Gastroesophageal sphincter (tissue), 4 donors: ENCODE measurements at regions not wholly inside any gene's neighbourhood (a gene's known extent, or its start where the extent isn't known, plus 50 kb on each side); places are given as distances from the start of the nearest gene placed in this dataset.

ENCODE experiments used
- ATAC-seq: fragments of 150-250 bp; one replicate; pipeline ENCODE4 v1.9.1; 2016; ENCODE audit warnings: mild to moderate bottlenecking, moderate library complexity
- H3K27ac ChIP-seq, 4 donors: fragments of 200-600 bp; sonication (generic) in 3 of 4; 1 replicate in 3 of 4; 2 replicates in 1 of 4; pipeline ENCODE4 v1.5.1; 2016 to 2019
- H3K27me3 ChIP-seq: fragments of 200-600 bp; sonication (generic); one replicate; pipeline ENCODE4 v1.5.1; 2019
- H3K36me3 ChIP-seq, 2 donors: fragments of 200-600 bp; sonication (generic); one replicate each; pipeline ENCODE4 v1.5.1; 2019; ENCODE audit warnings: control low read depth in 1 of 2
- H3K4me1 ChIP-seq, 3 donors: fragments of 200-600 bp; sonication (generic); 1 replicate in 2 of 3; 2 replicates in 1 of 3; pipeline ENCODE4 v1.5.1; 2016 to 2019; ENCODE audit warnings: control low read depth in 2 of 3
- H3K4me3 ChIP-seq, 2 donors: fragments of 200-600 bp; sonication (generic); one replicate each; pipeline ENCODE4 v1.5.1; 2019; ENCODE audit warnings: mild to moderate bottlenecking in 1 of 2, moderate library complexity in 1 of 2
- H3K9me3 ChIP-seq, 3 donors: fragments of 200-600 bp; sonication (generic); one replicate each; pipeline ENCODE4 v1.5.1; 2017 to 2019; ENCODE audit warnings: control low read depth in 2 of 3
- CTCF ChIP-seq, 4 experiments: fragments of 200-600 bp in 2 of 4; fragments of 450-650 bp in 2 of 4; sonication (generic) in 1 of 4; IDR thresholded peaks; one replicate each; pipeline ENCODE4 v1.5.1; 2017 to 2019; ENCODE audit warnings: antibody characterized with exemption in 4 of 4, mild to moderate bottlenecking in 2 of 4, moderate library complexity in 2 of 4
- EP300 ChIP-seq: sonication (generic); formaldehyde crosslinking; IDR thresholded peaks from one replicate; pipeline ENCODE4 v1.6.1; 2017; ENCODE audit warnings: antibody characterized with exemption, mild to moderate bottlenecking
- POLR2A ChIP-seq, 2 donors: fragments of 450-650 bp; IDR thresholded peaks; one replicate each; pipeline ENCODE4 v1.6.1; 2017; ENCODE audit warnings: antibody characterized with exemption in 2 of 2, mild to moderate bottlenecking in 2 of 2, moderate library complexity in 1 of 2
- POLR2AphosphoS5 ChIP-seq: sonication (generic); formaldehyde crosslinking; IDR thresholded peaks from one replicate; pipeline ENCODE4 v1.6.1; 2017; ENCODE audit warnings: antibody characterized with exemption
- WGBS, 2 donors: methylation state at CpG; one replicate each; pipeline ENCODE4 v1.1.5; 2018; ENCODE audit warnings: low coverage in 1 of 2; 5-methylcytosine and 5-hydroxymethylcytosine counted together

DNA sequence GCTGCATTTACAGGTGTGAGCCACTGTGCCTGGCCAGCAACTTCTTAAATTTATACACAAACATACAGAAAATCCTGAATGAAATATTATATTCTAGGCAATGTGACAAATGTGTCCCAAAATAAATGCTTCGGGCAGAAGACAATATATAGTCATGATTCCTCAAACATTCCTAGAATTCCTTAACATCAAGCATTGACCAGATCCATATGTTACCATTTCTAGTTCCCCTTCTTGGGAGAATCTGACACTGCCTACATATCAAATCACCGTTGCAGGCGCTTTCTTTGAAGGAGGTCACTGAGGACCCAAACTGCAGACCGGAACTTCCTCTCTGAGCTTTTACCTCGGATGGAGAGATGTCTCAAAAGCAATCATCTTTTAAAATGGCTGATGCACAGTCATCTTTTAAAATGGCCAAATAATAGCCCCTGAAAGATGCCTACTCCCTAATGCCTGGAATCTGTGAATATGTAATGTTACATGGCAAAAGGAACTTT lies 323.5 kb downstream of the PHF14 start:
- Histone ChIP-seq H3K27ac (no peak overlapping the region), H3K36me3 (no peaks in the 10 kb centered on the region), H3K4me3 (no peak overlapping the region), H3K4me1 (no peaks in the 10 kb centered on the region), H3K27me3 (no peaks in the 10 kb centered on the region), H3K9me3 (peaks cover 0 to 2% (median 0%) of the 10 kb centered on the region in 3 donors)
- TF ChIP-seq EP300 = no peak
- TF ChIP-seq POLR2AphosphoS5 = no peak
- no peak for TF ChIP-seq CTCF (IDR thresholded peaks at IDR 0.05)
- no peak for TF ChIP-seq POLR2A (IDR thresholded peaks at IDR 0.05)
- 57 to 67% methylated on average over 3 to 5 of the region's 5 CpGs for WGBS, 2 donors
- ATAC-seq = no peak

- peaks cover 0 to 4% (median 0%) of the 10 kb centered on the region in 3 donors for H3K9me3 ChIP-seq
- no peaks in the 10 kb centered on the region for H3K36me3 ChIP-seq
- H3K27ac ChIP-seq = no peak overlapping the region
- no peaks in the 10 kb centered on the region for H3K4me1 ChIP-seq
- ATAC-seq = no peak
- no peaks in the 10 kb centered on the region for H3K27me3 ChIP-seq
- H3K4me3 ChIP-seq = no peak overlapping the region
- TF ChIP-seq POLR2AphosphoS5 = no peak
- TF ChIP-seq CTCF (IDR thresholded peaks at IDR 0.05) = no peak
- TF ChIP-seq POLR2A (IDR thresholded peaks at IDR 0.05) = no peak
- no peak for TF ChIP-seq EP300
Measured at GRCh38 chr7:11297764-11298163, 324.1 kb downstream of the PHF14 start.

DNA sequence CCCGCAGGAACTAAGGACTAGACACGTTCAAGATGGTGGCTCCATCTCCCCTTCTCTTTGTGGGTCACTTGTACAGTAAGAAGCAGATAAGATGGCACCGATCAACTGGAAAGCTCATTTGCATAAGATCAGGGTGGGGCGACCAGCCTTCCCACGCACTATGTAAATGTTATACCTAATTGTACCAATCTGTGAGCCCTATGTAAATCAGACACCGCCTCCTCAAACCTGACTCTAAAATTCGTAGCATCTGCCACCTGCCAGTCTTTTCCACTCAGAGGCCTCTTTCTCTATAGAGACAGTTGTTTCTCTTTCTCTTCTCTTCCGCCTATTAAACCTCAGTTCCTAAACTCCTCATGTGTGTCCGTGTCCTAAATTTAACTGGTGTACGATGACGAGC lies 324.5 kb downstream of the PHF14 start:
- H3K27me3 ChIP-seq = no peaks in the 10 kb centered on the region
- TF ChIP-seq CTCF (IDR thresholded peaks at IDR 0.05) (no peak), EP300 (no peak), POLR2AphosphoS5 (no peak), POLR2A (IDR thresholded peaks at IDR 0.05) (no peak)
- no peaks in the 10 kb centered on the region for H3K4me1 ChIP-seq
- H3K9me3 ChIP-seq = peaks cover 0 to 4% (median 0%) of the 10 kb centered on the region in 3 donors
- no peaks in the 10 kb centered on the region for H3K36me3 ChIP-seq
- 84 to 86% methylated on average over 6 to 11 of the region's 11 CpGs for WGBS, 2 donors
- no peak overlapping the region for H3K27ac ChIP-seq
- no peak overlapping the region for H3K4me3 ChIP-seq
- ATAC-seq = no peak

DNA sequence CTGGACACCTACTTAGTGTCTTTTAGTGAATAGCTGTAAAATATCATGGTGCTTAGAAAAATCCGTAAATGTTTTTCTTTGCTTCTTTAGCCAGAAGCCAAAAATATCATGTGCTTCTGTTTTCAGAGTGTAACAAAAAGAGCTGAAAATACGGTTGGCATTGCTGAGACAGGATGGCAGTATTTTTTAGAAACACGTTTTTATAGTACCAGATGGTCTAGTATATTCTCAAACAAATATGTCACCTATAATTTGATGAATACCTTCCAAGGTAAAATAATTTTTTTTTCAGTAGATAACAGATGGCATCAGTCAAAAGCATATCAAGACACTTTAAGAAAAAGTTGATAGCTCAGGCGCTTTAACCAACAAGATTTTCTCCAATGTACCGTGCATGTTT lies 326.6 kb downstream of the PHF14 start:
- 70 to 73% methylated on average over 5 of the region's 5 CpGs for WGBS, 2 donors
- no peaks in the 10 kb centered on the region for H3K27me3 ChIP-seq
- H3K27ac ChIP-seq = no peak overlapping the region
- TF ChIP-seq CTCF (IDR thresholded peaks at IDR 0.05) (no peak), POLR2AphosphoS5 (no peak), EP300 (no peak), POLR2A (IDR thresholded peaks at IDR 0.05) (no peak)
- ATAC-seq = no peak
- H3K4me1 ChIP-seq = no peaks in the 10 kb centered on the region
- peaks cover 0 to 4% (median 0%) of the 10 kb centered on the region in 3 donors for H3K9me3 ChIP-seq
- H3K4me3 ChIP-seq = no peak overlapping the region
- H3K36me3 ChIP-seq = no peaks in the 10 kb centered on the region

DNA sequence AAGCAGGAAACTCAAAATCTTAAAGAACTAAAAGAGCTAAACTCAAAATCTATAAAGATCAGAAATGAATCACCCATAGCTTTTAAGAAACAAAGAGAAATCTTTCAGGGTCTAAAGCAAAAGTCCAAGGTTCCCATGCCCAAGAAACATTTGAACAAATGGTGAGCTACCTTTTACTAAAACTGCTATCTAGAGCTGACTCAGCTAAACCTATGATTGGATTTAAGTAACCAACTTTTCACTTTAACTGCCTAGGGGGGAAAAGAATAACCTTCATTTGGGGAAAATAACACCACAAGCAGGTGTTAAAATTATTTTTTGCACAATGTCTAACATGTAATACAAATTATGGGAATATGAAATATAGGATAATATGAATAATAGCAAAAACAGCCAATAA lies 328.4 kb downstream of the PHF14 start:
- no peak for ATAC-seq
- Histone ChIP-seq H3K9me3 (peaks cover 0 to 4% (median 0%) of the 10 kb centered on the region in 3 donors), H3K36me3 (no peaks in the 10 kb centered on the region), H3K27me3 (no peaks in the 10 kb centered on the region), H3K4me1 (no peaks in the 10 kb centered on the region), H3K4me3 (no peak overlapping the region), H3K27ac (no peak overlapping the region)
- TF ChIP-seq EP300 = no peak
- no peak for TF ChIP-seq POLR2AphosphoS5
- no peak for TF ChIP-seq POLR2A (IDR thresholded peaks at IDR 0.05)
- TF ChIP-seq CTCF (IDR thresholded peaks at IDR 0.05) = no peak
